Head of caudate nucleus (tissue), 42 donors: ENCODE measurements at regions not wholly inside any gene's neighbourhood (a gene's known extent, or its start where the extent isn't known, plus 50 kb on each side); places are given as distances from the start of the nearest gene placed in this dataset.
"Not testable (repeated sequence)": the region's sequence is repeated elsewhere in the genome, so short reads cannot be mapped to it uniquely, and the experiment has no call there.

Source experiments
- DNase-seq, 42 donors: peaks; one replicate each; pipeline versions ENCODE4 v3.0.0 to v3.0.0-alpha.2; 2020 to 2021; ENCODE audit warnings: mixed read lengths in 7 of 42
- intact Hi-C: fragments of 100-400 bp; cut with DNase I; formaldehyde crosslinking; loops from one replicate; pipeline ENCODE4 v1.15.0; 2022

DNA sequence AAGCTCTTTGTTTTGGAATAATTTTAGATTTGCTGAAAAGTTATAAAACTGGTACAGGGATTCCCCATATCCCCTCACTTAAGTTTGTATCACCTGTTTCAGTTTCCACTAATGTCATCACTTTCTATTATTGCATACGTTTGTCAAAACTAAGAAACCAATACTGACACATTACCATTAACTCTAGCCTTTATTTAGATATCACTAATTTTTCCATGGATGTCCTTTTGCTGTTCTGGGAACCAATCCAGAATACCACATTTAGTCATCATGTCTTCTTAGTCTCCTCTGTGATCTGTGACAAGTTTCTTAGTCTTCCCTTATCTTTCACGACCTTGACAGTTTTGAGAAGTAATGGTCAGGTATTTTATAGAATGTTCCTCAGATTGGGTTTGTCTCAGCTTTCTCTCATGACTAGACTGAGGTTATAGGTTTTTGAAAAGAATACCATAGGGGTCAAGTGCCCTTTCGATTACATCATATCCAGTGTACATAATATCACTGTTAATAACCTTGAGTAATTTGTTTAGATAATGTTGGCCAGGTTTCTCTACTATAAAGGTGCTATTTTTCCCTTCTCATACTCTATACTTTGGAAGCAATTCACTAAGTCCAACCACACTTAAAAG lies 51.9 kb upstream of the NMUR2 start:
- intact Hi-C loops: no loop called here
- no peak for DNase-seq

DNA sequence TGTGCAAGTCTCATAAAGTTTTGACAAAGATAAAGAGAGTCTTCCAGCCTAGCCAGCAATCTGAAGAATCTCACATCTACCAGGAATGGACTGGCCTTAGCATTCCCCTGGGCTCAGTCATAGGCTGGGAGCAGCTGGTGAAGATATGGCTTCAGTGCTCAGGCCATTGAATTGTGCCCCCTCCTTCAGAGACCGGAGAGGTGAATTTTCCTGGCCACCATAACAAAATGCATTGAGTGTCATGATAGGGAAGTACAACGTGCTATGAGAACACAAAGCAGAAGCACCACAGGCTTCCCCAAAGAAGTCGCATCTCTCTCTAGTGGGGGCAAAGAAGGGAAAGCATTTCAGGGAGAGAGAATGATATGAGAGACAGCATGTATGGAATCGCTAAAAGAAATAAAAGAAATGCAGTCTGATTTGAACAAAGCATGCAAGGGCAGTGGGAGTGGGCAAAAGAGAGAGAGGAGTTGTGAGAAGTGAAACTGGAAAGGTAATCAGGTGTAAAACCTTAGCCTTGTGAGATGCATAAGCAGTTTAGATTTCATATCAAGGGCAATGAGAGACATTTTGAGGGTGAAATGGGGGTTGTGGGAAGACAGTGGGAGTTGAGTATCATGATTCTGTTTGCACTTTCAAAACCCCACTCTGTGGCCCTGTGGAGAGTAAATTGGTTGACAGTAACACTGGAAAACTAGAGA lies 57.1 kb upstream of the NMUR2 start:
- intact Hi-C loops: no loop called here
- DNase-seq: no peak

DNA sequence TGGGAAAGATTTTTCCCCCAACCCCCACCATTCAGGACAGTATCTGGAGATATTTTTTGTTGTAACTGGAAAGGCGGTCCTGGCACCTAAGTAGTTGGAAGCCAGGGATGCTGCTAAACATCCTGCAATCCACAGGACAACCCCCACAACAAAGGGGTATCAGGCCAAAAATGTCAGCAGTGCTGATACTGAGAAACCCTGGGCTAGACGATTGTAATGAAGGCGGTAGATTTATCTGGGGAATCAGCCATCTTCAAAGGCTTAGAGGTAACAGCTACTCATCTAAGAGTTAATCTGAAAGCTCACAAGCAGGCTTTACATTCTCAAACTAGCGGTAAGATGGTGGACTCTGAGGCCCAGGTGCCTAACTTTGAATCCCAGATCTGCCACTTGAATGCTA lies 59.0 kb upstream of the NMUR2 start:
- no peak for DNase-seq
- intact Hi-C loops: no loop called here

DNA sequence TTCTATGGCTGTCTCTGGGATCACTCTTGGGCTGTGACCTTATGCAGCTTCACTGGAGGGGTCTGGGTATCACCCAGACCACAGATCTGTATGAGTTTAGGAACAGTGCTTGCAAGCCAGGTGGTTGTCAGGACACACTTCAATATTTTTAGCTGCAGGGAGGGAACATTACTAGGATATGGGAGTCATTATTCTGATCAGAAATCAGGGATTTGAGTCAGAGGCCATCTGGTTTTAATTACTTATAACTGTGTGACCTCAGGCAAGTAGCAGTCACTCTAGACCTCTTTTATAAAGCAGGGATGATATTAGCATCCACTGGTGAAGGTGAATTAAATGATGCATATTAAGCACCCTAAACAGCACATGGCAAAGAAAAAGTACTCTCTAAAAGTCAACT lies 60.1 kb upstream of the NMUR2 start:
- no peak for DNase-seq
- intact Hi-C loops: no loop called here

DNA sequence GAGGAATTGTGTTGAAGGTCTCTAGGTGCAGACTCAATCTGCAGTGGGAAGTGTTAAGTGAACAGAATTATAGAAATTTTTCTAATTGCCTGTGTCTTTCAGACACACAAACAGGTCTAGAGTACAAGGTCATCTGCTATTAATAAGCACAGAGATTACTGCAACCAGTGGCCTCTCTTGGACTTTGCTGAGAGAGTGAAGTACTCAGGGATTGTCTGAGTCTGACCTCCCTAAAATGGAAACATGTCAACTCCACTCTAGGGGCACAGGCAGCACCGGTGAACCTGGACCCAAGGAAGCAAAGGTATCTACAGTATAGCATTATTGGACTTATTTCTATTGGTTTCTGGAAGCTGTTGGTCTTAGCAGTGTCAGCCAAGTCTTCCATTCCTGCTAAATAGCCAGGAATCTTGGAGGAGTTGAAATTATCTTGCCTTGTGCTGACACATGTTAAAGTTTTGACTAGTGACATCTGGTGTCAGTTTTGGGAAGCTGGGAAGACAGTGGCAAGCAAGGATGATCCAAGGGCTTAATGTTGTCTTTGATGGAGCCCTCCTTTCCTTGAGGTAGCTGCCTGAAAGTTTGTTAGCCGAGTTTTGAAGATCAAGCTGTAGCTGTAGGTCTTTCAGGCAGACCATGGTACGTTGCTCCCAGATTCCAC lies 61.1 kb upstream of the NMUR2 start:
- no peak for DNase-seq
- intact Hi-C loops: no loop called here

DNA sequence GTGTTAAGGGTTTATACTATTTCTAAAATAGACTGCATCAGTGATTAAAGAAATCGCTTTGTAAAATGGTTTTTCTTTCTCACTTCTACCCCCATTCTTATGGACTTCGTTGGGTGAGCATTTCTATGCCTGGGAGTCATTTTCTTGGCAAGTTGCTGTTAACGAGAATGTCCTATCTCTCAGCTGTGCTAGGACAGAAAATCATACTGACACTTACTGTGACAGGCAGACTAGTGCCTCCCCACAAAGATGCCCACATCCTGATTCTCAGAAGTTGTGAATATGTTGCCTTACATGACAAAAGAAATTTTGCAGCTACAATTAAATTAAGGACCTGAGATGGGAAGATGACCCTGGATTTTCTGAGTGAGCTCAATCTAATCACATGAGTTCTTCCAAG lies 65.1 kb upstream of the NMUR2 start:
- DNase-seq: no peak
- intact Hi-C loops: no loop called here

DNA sequence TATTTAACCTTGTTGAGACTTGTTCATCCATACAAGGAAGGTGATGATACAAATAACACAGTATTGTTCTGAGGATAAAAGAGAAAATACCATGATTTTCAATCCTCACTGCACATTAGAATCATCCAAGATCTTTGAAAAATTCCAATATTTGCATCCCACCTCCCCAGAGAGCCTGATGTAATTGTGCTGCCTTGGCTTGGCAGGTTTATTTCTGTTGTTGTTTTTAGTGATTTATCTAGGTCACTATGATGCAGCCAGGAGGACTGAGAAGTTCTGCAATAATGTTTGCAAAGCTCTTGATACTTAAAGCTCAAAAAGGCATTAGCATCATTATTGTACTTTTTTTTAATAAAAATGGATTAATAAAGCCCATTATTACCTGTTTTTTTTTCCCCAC lies 67.0 kb upstream of the NMUR2 start:
- intact Hi-C loops: no loop called here
- DNase-seq: no peak

DNA sequence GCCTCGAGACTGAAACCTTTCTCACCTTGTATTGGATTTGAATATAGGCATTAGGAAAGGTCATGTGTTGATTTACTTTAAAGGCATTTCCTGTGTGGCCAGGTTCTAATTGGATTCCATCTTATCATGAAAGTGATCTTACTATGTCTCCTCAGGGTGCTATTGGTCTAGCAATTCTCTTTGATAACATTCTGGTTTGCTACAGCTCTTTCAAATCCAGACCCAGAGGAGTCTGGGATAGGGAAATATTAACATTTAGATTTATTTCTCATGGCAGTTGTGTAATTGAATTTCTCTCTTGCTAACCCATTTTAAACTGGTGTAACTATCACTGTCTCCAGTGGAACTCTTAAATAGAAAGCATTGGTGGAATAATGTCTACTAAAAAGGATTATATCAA lies 69.9 kb upstream of the NMUR2 start:
- intact Hi-C loops: no loop called here
- DNase-seq: no peak

DNA sequence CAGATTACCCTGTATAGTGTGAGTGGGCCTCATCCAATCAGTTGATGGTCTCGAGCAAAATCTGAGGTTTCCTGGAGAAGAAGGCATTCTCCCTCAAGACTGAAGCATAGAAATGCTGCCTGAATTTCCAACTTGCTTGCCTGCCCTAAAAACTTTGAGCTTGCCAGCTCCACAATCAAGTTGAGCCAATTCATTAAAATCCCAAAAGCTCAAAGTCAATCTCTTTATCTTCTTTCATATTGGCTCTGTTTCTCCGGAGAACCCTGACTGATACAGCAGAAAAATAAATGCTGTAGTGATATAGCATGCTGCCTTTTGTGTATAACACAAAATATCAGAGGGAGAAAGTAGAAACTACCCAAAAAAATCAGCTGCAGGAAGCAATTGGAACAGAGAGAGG lies 72.5 kb upstream of the NMUR2 start:
- DNase-seq: no peak
- intact Hi-C loops: no loop called here

DNA sequence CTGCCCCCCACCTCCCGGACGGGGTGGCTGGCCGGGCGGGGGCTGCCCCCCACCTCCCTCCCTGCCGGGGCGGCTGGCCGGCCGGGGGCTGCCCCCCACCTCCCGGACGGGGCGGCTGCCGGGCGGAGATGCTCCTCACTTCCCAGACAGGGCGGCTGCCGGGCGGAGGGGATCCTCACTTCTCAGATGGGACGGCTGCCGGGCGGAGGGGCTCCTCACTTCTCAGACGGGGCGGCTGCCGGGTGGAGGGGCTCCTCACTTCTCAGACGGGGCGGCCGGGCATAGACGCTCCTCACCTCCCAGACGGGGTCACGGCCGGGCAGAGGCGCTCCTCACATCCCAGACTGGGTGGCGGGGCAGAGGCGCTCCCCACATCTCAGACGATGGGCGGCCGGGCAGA lies 74.8 kb upstream of the NMUR2 start:
- intact Hi-C loops: not testable (repeated sequence)

DNA sequence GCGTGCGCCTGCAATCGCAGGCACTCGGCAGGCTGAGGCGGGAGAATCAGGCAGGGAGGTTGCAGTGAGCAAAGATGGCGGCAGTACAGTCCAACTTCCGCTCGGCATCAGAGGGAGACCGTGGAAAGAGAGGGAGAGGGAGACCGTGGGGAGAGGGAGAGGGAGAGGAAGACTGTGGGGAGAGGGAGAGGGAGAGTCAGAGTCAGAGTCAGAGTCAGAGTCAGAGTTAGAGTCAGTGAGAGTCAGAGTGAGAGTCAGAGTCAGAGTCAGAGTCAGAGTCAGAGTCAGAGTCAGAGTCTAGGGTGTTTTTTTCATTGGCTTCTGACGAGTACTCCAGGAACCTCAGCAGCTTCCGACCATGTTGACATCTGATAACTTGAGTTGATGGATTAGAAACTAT lies 75.6 kb upstream of the NMUR2 start:
- DNase-seq, intact Hi-C loops: not testable (repeated sequence)

More for the DNA sequence above, 74.8 kb upstream of the NMUR2 start:
- not testable (repeated sequence) for DNase-seq

DNA sequence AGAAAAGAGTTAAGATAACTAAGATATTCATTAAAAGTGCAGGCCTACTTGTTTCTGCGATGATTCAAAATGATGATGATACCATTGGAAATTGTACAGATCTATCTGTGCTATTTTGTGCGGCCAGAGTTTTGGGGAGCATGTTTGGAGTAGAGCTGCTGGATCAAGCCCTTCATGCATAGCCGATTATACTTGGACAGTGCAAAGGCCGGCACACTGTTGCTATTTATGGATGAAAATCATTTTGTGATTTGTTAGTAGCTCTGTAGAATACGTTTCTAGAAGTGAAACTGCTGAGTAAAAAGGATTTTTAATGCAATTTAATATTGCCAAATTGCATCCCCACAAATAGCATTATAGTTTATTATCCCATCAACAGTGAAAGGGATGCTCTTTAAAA lies 82.1 kb upstream of the NMUR2 start:
- DNase-seq: peak in 1 of 42 donors; percentile 7
- intact Hi-C loops: no loop called here

DNA sequence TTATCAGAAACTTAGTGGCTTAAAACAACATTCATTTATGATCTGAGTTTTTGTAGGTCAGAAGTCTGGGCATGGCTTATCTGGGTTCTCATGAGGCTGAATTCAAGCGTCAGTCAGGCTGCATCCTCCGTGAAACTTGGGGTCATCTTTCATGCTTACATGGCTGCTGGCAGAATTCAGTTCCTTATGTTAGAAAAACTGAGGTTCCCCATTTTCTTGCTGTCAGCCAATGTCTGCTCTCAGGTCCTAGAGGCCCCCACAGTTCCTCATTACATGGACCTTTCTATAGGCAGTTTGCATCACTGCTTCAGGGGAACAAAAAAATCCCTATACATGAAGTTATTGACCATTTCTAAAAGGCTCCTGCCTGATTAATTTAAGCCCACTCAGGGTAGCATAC lies 83.8 kb upstream of the NMUR2 start:
- intact Hi-C loops: no loop called here
- no peak for DNase-seq

DNA sequence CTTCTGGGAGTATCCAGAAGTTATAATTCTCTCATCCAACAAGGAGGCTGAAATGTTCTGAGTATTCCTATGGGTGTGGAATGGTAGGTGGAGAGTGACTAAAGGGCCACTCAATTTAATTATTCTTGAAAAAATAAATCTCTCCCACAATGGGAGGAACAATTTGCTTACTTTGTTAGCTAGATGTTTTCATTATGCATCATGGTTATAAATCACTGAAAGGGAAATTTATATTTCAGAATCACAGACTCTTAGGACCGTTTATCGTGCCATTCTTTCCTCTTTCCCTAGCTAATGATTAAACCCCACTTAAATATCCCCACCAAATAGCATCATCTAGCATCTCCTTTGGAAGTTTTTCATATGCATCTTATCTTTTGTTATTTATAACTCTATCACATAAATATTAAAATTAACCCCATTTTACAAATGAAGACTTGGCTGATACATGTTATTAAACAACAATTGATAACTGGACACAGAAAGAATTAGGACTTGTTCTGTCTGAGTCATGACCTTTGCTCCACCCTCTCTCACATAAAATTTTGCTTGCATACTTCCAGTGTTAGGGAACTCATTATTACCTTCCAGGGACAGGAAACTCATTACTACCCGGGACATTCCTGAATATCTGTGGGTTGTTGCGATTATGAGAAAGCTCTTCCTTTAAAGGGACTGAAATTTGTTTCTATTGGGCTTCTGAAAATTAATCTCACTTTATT lies 94.9 kb upstream of the NMUR2 start:
- DNase-seq: no peak
- intact Hi-C loops: loop anchor here (10.0 kb wide), 2 partner anchors 125 to 675 kb away; no protein-coding TSS in a partner anchor

DNA sequence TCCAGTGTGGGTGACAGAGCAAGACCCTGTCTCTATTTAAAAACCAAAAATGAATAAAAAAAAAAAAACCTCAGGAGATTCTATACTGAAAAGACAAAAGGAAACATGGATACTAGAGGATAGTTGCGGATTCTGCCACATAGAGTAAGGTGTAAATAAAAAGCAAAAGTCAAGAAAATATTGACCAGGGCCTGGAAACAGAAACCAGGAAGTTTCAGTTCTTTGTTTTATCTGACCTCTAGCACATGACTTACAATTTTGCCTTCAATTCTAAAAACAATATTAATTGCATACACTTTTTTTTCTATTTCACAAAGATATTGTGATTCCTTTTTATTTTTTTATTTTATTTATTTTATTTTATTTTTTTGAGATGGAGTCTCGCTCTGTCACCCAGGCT lies 96.2 kb upstream of the NMUR2 start:
- no peak for DNase-seq
- intact Hi-C loops: loop anchor here (10.0 kb wide), 2 partner anchors 126 to 676 kb away; no protein-coding TSS in a partner anchor

DNA sequence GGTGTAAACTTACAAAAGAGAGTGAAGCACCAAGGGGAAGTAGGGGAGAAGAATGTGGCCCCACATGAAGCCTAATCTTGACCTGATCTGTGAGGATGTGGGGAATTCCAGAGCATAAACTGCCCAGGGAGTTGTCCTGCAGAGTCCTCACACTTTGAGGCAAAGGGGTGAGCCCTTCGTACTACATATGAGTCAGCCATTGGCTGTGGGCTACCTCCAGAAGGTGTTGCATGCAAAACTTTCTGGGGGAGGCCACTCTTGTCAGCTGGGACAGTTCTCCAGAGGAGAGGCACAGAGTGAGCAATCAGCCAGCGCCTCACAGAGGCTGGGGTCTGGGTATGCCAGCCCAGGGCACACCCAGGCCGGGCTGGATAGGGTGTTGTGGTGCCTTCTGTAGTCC lies 98.1 kb upstream of the NMUR2 start:
- no peak for DNase-seq
- intact Hi-C loops: loop anchor here (10.0 kb wide), 2 partner anchors 128 to 678 kb away; no protein-coding TSS in a partner anchor

DNA sequence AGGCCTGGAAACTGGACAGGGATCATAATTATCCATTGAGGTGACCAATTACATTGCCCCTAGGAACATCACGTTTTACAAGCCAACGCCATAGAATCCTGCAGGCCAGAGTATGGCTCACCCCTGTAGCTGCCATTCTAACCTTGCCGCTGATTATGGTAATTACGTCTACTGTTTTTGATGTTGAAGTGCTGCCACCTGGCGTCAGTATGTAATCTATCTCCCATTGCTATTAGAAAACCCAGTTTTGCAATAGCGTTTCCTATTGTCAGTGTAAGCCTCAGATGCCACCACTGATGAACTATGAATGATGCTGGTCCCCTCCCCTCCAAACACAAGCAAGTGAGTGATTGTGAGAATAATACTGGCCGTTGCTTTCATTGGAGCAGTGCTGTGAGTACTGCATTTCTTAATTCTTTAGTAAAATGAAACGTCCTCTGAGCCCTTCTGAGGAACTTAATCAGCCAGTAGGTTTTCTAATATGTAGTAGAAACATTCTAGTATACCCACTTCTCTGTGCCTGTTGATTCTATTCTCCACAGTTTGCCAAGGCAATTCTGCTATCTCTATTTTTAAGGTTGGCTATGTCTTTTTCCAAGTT lies 100.5 kb upstream of the NMUR2 start:
- intact Hi-C loops: loop anchor here (10.0 kb wide), 2 partner anchors 131 to 681 kb away; no protein-coding TSS in a partner anchor
- peak in 41 of 42 donors; percentile 16 to 93 (median 74) for DNase-seq

DNA sequence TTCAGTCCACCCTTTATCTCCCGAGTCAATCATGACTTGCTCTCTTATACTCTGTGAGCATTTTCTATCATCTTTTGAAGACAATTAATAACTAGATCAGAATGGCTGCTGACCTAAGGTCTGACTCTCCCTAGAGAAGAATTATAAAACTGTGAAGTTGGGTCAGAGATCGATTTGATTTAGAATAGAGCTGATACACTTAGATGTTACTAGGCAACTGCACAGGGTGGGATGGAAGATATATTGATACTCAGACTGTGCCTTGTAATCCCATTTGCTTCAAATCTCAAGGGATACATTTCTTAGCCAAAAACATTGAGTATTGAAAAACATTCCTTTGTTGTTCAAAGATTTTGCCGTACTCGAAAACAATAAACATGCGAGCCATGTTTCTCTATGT lies 106.0 kb upstream of the NMUR2 start:
- no peak for DNase-seq
- intact Hi-C loops: no loop called here

DNA sequence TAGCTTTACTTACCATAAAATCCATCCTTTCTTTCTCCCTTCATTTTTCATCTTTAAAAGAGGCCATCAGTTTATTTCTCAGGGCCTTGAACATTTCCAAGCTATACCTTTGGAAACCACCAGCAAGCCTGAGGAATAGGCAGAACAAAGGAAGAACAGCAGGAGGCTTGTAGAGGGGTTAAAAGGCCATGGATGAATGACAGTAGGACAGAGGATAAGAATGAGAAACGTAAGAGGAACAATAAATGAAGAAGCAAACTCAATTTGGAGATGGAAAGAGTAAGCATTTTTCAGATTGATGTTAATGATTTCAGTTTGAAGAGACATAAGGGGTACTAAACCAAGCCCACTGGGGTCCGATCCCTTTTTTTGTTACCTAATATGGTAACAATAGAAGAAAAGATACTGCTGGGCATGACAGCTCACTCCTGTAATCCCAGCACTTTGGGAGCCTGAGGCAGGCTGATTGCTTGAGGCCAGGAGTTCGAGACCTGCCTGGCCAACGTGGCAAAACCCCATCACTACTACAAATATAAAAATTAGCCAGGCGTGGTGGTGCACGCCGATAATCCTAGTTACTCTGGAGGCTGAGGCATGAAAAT lies 106.6 kb upstream of the NMUR2 start:
- no peak for DNase-seq
- intact Hi-C loops: no loop called here
